CD4-positive, alpha-beta T cell treated with Interleukin-2 at 100 ng/mL for 4 hours (primary cell): ENCODE measurements at regions not wholly inside any gene's neighbourhood (a gene's known extent, or its start where the extent isn't known, plus 50 kb on each side); places are given as distances from the start of the nearest gene placed in this dataset.
"Not testable (repeated sequence)": the region's sequence is repeated elsewhere in the genome, so short reads cannot be mapped to it uniquely, and the experiment has no call there.

ENCODE experiments used
- DNase-seq: peaks from one replicate; pipeline ENCODE4 v3.0.0-alpha.2; 2020; ENCODE audit warnings: low spot score

GRCh38 chr1:38787041-38787440 is 72.5 kb downstream of the RRAGC start:
- DNase-seq, result no peak

DNA sequence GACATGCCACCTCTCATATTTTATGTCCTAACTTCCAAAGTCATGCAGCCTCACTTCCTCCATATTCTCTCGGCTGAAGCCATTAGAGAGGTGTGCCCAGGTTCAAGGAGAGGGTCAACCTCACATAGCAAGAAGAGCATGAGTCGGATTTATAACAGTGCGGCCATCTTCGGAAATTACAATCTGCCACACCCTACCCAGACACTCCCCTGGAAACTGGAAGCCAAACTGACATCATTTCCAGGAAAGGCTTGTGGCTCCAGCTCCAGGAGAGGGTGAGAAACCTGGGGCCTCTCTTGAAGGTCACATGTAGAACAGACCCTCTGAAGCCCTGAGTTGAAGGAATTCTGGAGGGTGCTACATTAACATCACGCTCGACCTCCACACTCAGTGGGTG is 73.5 kb downstream of the RRAGC start:
- DNase-seq, result no peak

DNA sequence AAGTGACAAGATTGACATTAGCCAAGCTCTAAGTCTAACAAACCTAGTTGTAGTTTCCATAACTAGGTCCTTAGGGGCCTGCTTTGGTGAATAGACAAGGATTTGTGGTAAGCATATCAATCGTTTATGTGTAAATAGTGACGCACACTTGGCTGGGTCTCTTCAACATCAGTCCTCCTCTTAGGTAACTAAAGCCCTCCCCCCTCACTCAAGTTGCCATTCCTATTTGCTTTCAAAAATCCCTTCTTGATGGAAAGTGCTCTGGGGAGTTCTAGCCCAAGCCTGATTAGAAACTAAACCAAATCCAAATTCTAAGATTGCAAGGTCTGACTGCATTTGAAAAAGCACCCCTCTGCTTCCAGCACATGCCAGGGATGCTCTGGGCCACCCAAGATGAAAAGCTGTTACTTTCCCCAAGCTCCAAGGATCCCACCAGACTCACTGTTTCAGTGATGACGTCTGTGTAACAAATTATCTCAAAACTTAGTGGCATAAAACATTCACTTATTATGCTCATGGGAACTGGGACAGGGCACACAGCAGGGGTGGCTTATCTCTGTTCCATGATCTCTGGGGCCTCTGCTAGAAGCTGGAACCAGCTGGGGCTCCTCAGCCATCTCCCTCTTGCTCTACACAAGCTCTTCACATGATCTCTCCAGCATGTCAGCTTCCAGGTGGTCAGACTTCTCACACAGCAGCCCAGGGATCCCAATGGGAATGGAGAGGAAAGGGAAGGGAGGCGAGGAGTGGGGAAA is 74.1 kb downstream of the RRAGC start:
- DNase-seq, result no peak

GRCh38 chr1:38784452-38785284 is 74.9 kb downstream of the RRAGC start:
- no peak for DNase-seq

DNA sequence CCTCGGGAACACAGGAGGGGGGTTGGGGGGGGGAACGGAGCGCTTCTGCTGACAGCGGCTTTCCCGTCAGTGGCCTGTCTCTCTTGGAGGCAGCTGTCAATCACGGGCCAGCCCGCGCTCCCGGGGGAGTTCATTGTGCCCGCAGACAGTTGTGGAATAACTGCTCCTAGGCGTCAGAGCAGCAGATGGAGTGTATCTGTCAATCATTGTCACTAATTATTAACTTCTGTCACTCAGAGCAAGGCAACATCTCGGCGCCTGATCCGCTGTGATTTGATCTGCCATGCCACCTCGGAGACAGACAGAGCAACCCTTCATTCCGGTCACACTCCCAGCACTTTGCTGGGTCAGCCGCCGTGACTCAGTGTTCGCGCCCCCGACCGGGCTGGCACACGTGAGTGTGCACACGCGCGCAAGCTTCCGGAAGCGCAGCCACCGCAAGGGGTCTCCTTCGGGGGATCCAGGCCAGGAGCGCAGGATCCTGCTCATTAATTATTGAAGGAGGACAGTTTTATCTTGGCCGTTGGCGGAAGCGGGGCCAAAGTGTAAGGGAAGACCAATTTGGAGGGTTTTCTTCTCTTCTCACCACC is 75.8 kb downstream of the RRAGC start:
- no peak for DNase-seq

DNA sequence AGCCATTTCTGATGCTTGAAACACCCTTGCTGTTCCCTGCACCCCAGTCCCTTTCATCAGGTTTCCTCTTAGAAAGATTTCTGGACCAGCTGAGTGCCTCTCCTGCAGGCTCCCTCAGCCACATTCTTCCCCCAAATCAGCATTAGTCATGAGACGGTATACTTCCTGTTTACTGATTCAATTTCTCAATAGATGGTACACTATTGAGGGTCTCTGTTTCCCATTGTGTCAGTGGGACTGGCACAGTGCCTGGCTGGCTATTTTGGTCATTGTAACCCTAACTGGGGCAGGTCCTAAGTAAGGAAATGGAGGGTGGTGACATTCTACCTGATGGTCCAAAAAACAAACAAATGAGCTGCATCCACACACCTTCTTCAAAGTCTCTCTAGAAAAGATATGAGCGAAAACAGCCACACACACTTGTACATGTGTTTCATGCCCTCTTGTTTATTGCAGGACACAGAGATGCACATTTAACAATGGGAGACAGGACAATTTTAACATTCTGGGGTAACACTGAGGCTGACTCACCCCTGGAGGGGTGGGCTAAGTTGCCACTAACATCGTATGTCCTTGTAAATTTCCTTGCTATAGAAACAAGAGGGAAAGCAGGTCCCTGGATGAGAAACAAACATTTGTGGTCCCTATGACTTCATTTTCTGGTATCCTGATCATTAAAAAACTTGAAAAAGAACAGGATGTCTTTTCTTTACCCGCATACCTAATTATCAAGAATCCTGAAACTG is 77.5 kb downstream of the RRAGC start:
- no peak for DNase-seq

GRCh38 chr1:38780133-38780532 is 79.4 kb downstream of the RRAGC start:
- no peak for DNase-seq

DNA sequence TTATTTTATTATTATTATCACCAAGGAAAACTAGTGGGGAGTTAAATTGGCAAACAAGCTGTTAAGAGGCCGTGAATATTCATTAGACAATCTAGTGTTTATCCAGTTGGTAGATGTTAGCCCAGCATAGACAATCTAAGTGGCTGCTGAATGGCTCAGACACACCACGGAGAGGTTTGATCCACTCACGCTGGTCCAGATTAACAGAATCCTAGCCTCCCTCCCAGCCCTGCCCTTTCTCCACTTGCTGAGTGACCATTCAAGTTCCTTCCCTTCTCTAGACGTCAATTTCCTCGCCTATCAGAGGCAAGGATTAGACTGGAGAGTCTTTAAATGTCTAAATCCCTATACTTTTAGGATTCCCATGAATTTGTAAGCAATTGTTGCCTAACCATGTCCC is 80.1 kb downstream of the RRAGC start:
- no peak for DNase-seq

DNA sequence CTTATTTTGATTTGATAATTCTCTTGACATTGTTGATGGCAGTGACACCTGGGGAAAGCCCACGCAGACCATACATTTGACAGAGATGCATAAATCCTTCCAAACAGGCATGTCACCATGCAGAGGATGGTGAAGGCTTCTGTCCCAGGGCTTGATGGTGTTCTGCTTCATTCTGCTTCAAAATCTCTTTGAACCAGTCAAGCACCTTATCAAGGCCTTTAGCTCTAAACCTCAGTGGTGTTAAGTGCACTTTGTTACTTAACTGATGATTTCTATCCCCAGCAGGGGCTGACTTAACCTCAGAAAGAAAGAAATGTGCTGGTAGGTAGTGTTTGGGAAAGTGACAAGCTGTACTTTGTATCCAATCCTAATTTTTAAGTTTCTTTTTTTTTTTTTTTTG is 81.1 kb downstream of the RRAGC start:
- no peak for DNase-seq

- no peak for DNase-seq
Observed at GRCh38 chr1:38778051-38778450, 81.5 kb downstream of the RRAGC start.

GRCh38 chr1:38777464-38777957 is 82.1 kb downstream of the RRAGC start:
- no peak for DNase-seq

DNA sequence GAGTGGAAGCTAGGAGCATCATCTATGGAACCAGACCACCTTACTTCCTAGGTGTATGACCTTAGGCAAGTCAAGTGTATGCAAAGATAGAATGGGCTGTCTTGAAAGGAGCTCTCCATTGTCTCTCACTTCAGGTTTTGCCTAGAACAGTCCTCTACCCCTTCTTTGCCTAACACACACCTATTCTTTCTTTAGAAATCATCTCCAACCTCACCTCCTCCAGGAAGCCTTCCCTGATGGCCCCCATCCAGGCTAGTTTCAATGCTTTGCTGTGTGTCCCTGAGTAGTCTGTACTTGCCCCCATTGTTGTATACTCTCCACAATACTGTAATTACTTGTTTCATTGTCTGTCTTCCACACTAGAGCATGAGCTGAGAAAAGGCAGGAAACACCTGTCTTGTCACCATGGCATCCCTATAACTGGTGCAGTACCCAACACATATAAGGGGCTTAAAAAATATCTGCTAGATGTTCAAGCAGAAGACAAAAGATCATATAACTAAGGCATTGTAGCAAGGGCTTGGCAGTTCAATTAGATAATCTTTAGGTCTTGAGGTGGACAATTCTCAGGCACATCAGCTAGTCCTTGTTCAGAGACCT is 83.0 kb downstream of the RRAGC start:
- no peak for DNase-seq

- no peak for DNase-seq
Observed at GRCh38 chr1:38775175-38775845, 84.3 kb downstream of the RRAGC start.

DNA sequence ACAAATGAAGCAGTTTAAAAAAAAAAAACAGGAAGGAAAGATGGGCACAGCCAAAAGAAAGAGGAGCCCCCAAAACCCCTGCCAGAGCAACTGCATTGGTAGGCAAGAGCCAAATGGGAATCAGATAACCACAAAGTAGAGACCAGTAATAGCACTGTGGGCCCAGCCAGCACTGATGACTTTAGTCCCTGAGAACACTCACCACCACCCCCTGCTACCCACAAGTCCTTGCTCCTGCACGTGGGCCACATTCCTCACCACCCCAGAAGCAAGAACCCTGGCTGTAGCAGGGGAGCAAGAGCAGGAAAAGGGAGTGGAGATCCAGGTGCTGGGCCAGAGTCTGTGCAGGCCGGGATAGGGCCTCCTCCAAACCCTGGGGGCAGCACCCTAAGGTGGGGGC is 86.1 kb downstream of the RRAGC start:
- DNase-seq, result no peak

DNA sequence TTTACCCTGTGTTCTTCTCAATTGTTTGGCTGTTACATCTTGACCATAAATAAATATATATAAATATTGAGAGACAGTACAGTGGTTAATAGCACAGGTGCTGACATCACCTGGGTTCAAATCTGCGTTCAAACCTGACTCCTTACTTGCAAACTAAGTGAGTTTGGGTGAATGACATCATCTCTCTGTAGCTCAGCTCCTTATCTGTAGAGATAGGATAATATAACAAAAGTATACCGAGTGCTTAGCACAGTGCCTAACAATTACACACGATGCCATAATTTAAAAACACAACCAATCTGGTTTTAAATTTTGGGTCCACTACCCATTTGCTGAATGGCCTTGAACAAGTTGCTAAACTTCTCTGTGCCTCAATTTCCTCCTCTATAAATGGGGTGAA is 86.6 kb downstream of the RRAGC start:
- DNase-seq, result no peak

DNA sequence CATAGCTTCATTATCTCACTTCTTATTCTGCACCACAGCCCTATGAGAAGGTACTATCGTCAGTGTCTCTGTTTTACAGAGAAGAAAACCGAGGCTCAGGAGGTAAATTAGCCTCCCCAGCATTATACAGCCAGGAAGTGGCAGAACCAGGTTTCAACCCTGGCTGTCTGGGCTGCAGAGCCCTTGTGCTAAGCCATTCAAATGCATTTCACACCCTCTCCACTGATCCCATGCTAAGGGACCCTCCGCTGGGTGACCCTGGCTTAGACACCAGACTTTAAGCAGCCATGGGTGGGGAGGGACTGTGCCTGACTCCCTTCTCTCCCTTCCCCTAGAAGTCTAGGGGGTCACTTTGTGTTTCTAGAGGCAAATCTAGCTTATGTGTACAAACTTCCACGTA is 87.5 kb downstream of the RRAGC start:
- DNase-seq, result no peak

DNA sequence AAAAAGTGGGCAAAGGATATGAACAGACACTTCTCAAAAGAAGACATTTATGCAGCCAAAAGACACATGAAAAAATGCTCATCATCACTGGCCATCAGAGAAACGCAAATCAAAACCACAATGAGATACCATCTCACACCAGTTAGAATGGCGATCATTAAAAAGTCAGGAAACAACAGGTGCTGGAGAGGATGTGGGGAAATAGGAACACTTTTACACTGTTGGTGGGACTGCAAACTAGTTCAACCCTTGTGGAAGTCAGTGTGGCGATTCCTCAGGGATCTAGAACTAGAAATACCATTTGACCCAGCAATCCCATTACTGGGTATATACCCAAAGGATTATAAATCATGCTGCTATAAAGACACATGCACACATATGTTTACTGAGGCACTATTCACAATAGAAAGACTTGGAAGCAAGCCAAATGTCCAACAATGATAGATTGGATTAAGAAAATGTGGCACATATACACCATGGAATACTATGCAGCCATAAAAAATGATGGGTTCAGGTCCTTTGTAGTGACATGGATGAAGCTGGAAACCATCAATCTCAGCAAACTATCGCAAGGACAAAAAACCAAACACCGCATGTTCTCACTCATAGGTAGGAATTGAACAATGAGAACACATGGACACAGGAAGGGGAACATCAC is 88.9 kb downstream of the RRAGC start:
- DNase-seq, result not testable (repeated sequence)

DNA sequence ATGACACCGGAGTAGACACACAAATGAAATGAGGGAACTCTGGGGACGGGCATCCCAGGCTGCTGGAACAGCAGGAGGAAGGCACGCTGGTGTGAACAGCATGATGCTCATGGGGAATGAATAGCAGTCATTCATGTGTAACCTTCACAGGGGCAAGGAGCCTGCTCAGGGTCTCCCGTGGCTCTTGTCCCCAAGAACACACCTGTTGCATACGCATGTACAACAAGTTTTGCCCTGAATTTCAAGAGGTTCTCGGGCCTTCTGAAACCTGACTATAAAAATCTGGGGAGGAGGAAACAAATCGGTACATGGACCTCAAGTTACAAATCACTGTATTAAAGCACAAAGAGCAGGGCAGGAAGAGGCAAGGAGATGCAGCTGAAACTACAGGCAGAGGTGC is 93.4 kb downstream of the RRAGC start:
- no peak for DNase-seq

DNA sequence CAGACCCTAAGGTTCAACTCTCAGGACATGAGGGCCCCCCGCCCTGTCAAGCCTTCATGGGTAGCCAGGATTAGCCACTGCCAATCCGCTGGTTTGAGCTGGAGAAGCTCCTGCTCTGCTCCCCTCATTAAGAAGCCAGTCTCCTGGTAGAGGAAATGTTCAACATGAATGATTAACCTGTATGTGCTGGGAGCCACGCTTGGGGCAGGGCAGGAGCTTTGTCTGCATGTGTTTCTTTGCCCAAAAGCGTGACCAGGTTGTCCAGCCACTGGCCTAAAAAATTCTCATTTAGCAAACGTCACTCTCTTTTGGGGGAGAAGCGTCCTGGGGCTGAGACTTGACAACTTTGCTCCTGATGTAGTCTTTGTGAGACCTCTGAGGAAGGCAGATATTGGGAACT is 96.5 kb downstream of the RRAGC start:
- no peak for DNase-seq

- DNase-seq, result no peak
Observed at GRCh38 chr1:38760562-38760961, 99.0 kb downstream of the RRAGC start.

- no peak for DNase-seq
Observed at GRCh38 chr1:38758820-38759219, 100.8 kb downstream of the RRAGC start.
